DND-41 (cell line): ENCODE measurements at regions not wholly inside any gene's neighbourhood (a gene's known extent, or its start where the extent isn't known, plus 50 kb on each side); places are given as distances from the start of the nearest gene placed in this dataset.

Experiments used
- EZH2 ChIP-seq: IDR thresholded peaks from 3 replicates; pipeline ENCODE4 v1.6.1; 2012; ENCODE audit warnings: borderline replicate concordance, low read depth, mild to moderate bottlenecking, moderate library complexity, low read length, inconsistent platforms; ENCODE audit not compliant: severe bottlenecking
- TF ChIP-seq, protein P1 (sequence below): IDR thresholded peaks from 2 replicates; pipeline ENCODE4 v1.5.1; 2012; ENCODE audit warnings: borderline replicate concordance, low read length, moderate library complexity, mild to moderate bottlenecking; ENCODE audit not compliant: poor library complexity, severe bottlenecking; ENCODE audit errors: extremely low read depth

DNA sequence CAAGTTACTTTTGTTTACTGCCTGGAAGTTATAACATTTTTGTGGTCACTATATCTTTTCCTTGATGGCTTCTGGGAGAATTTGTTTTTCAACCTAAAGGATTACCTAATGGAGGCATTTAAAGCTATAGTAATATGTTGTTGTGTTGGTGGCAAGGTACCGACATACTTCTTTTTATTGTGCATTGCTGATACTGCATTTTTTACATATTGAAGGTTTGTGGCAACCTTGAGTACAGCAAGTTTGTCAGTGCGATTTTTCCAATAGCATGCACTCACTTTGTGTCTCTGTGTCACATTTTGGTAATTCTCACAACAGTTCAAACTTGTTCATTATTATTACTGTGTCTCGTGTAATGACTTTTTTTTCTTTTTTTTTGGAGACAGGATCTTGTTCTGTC is 246.3 kb downstream of the LRRC70 start:
- TF ChIP-seq, protein P1, sequence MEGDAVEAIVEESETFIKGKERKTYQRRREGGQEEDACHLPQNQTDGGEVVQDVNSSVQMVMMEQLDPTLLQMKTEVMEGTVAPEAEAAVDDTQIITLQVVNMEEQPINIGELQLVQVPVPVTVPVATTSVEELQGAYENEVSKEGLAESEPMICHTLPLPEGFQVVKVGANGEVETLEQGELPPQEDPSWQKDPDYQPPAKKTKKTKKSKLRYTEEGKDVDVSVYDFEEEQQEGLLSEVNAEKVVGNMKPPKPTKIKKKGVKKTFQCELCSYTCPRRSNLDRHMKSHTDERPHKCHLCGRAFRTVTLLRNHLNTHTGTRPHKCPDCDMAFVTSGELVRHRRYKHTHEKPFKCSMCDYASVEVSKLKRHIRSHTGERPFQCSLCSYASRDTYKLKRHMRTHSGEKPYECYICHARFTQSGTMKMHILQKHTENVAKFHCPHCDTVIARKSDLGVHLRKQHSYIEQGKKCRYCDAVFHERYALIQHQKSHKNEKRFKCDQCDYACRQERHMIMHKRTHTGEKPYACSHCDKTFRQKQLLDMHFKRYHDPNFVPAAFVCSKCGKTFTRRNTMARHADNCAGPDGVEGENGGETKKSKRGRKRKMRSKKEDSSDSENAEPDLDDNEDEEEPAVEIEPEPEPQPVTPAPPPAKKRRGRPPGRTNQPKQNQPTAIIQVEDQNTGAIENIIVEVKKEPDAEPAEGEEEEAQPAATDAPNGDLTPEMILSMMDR: no peak
- no peak for TF ChIP-seq EZH2
